ENCODE measurements at regions not wholly inside any gene's neighbourhood (a gene's known extent, or its start where the extent isn't known, plus 50 kb on each side); places are given as distances from the start of the nearest gene placed in this dataset.

GRCh38 chr2:175571078-175571653, 389.7 kb upstream of the ATP5MC3 start:
- Mint-ChIP-seq H3K4me3 (no peak overlapping the region), H3K27me3 (peaks cover 16% of the 10 kb centered on the region), H3K9me3 (no peaks in the 10 kb centered on the region), H3K4me1 (peaks cover 16% of the 10 kb centered on the region), H3K27ac (no peak overlapping the region), H3K36me3 (no peaks in the 10 kb centered on the region)
- no peak for DNase-seq

- Mint-ChIP-seq H3K4me3 (no peak overlapping the region), H3K36me3 (no peaks in the 10 kb centered on the region), H3K27me3 (peaks cover 4% of the 10 kb centered on the region), H3K27ac (no peak overlapping the region), H3K9me3 (no peaks in the 10 kb centered on the region), H3K4me1 (peaks cover 6% of the 10 kb centered on the region)
- no peak for DNase-seq
Measured at GRCh38 chr2:175568109-175568730, 386.7 kb upstream of the ATP5MC3 start.

- H3K4me3 Mint-ChIP-seq = no peak overlapping the region
Measured at GRCh38 chr2:175567435-175568061, 386.0 kb upstream of the ATP5MC3 start.

GRCh38 chr2:175560521-175561169, 379.1 kb upstream of the ATP5MC3 start:
- no peaks in the 10 kb centered on the region for H3K9me3 Mint-ChIP-seq
- H3K4me1 Mint-ChIP-seq = no peaks in the 10 kb centered on the region
- H3K27me3 Mint-ChIP-seq = peaks cover 11% of the 10 kb centered on the region
- no peak for DNase-seq
- H3K27ac Mint-ChIP-seq = no peak overlapping the region
- H3K4me3 Mint-ChIP-seq = no peak overlapping the region
- no peaks in the 10 kb centered on the region for H3K36me3 Mint-ChIP-seq

More at GRCh38 chr2:175567435-175568061, 386.0 kb upstream of the ATP5MC3 start:
- Mint-ChIP-seq H3K9me3 (no peaks in the 10 kb centered on the region), H3K27ac (no peak overlapping the region), H3K27me3 (peaks cover 4% of the 10 kb centered on the region), H3K4me1 (peaks cover 6% of the 10 kb centered on the region), H3K36me3 (no peaks in the 10 kb centered on the region)
- DNase-seq = no peak

GRCh38 chr2:175559613-175560012, 378.1 kb upstream of the ATP5MC3 start:
- DNase-seq = no peak
- H3K4me1 Mint-ChIP-seq = no peaks in the 10 kb centered on the region
- H3K9me3 Mint-ChIP-seq = no peaks in the 10 kb centered on the region
- no peaks in the 10 kb centered on the region for H3K36me3 Mint-ChIP-seq
- H3K27ac Mint-ChIP-seq = no peak overlapping the region
- H3K27me3 Mint-ChIP-seq = peaks cover 19% of the 10 kb centered on the region
- no peak overlapping the region for H3K4me3 Mint-ChIP-seq

GRCh38 chr2:175557810-175558377, 376.4 kb upstream of the ATP5MC3 start:
- Mint-ChIP-seq H3K4me3 (no peak overlapping the region), H3K27ac (no peak overlapping the region), H3K36me3 (no peaks in the 10 kb centered on the region), H3K9me3 (no peaks in the 10 kb centered on the region), H3K4me1 (no peaks in the 10 kb centered on the region), H3K27me3 (peaks cover 22% of the 10 kb centered on the region)
- DNase-seq = no peak

GRCh38 chr2:175553910-175554309, 372.4 kb upstream of the ATP5MC3 start:
- no peaks in the 10 kb centered on the region for H3K4me1 Mint-ChIP-seq
- peaks cover 38% of the 10 kb centered on the region for H3K27me3 Mint-ChIP-seq
- no peak overlapping the region for H3K27ac Mint-ChIP-seq
- no peak for DNase-seq
- H3K36me3 Mint-ChIP-seq = no peaks in the 10 kb centered on the region
- no peak overlapping the region for H3K4me3 Mint-ChIP-seq
- no peaks in the 10 kb centered on the region for H3K9me3 Mint-ChIP-seq

- no peak overlapping the region for H3K4me3 Mint-ChIP-seq
- peaks cover under 1% of the 10 kb centered on the region for H3K9me3 Mint-ChIP-seq
- no peak overlapping the region for H3K27ac Mint-ChIP-seq
- peaks cover 39% of the 10 kb centered on the region for H3K27me3 Mint-ChIP-seq
- H3K36me3 Mint-ChIP-seq = no peaks in the 10 kb centered on the region
- no peaks in the 10 kb centered on the region for H3K4me1 Mint-ChIP-seq
- no peak for DNase-seq
Measured at GRCh38 chr2:175552902-175553301, 371.4 kb upstream of the ATP5MC3 start.

GRCh38 chr2:175540421-175540820, 358.9 kb upstream of the ATP5MC3 start:
- DNase-seq = no peak
- Mint-ChIP-seq H3K4me1 (no peaks in the 10 kb centered on the region), H3K36me3 (no peaks in the 10 kb centered on the region), H3K27me3 (no peaks in the 10 kb centered on the region), H3K27ac (no peak overlapping the region), H3K4me3 (no peak overlapping the region), H3K9me3 (peaks cover 4% of the 10 kb centered on the region)

- no peak overlapping the region for H3K4me3 Mint-ChIP-seq
- DNase-seq = no peak
- H3K27me3 Mint-ChIP-seq = no peaks in the 10 kb centered on the region
- H3K27ac Mint-ChIP-seq = no peak overlapping the region
- H3K4me1 Mint-ChIP-seq = no peaks in the 10 kb centered on the region
- no peaks in the 10 kb centered on the region for H3K36me3 Mint-ChIP-seq
- H3K9me3 Mint-ChIP-seq = peaks cover 4% of the 10 kb centered on the region
Measured at GRCh38 chr2:175539122-175539521, 357.6 kb upstream of the ATP5MC3 start.

- Mint-ChIP-seq H3K9me3 (no peaks in the 10 kb centered on the region), H3K36me3 (no peaks in the 10 kb centered on the region), H3K27me3 (peaks cover 3% of the 10 kb centered on the region), H3K4me3 (no peak overlapping the region), H3K27ac (no peak overlapping the region), H3K4me1 (no peaks in the 10 kb centered on the region)
- DNase-seq = no peak
Measured at GRCh38 chr2:175536059-175536458, 354.5 kb upstream of the ATP5MC3 start.

GRCh38 chr2:175535631-175536030, 354.1 kb upstream of the ATP5MC3 start:
- Mint-ChIP-seq H3K27ac (no peak overlapping the region), H3K4me1 (no peaks in the 10 kb centered on the region), H3K36me3 (no peaks in the 10 kb centered on the region), H3K4me3 (no peak overlapping the region), H3K9me3 (no peaks in the 10 kb centered on the region), H3K27me3 (peaks cover 3% of the 10 kb centered on the region)
- DNase-seq = no peak

- no peaks in the 10 kb centered on the region for H3K9me3 Mint-ChIP-seq
- no peak for DNase-seq
- no peak overlapping the region for H3K4me3 Mint-ChIP-seq
- no peaks in the 10 kb centered on the region for H3K36me3 Mint-ChIP-seq
- H3K27ac Mint-ChIP-seq = no peak overlapping the region
- H3K4me1 Mint-ChIP-seq = no peaks in the 10 kb centered on the region
- no peaks in the 10 kb centered on the region for H3K27me3 Mint-ChIP-seq
Measured at GRCh38 chr2:175525975-175526374, 344.5 kb upstream of the ATP5MC3 start.

GRCh38 chr2:175523001-175523400, 341.5 kb upstream of the ATP5MC3 start:
- DNase-seq = no peak
- H3K4me1 Mint-ChIP-seq = no peaks in the 10 kb centered on the region
- no peak overlapping the region for H3K4me3 Mint-ChIP-seq
- H3K9me3 Mint-ChIP-seq = no peaks in the 10 kb centered on the region
- no peak overlapping the region for H3K27ac Mint-ChIP-seq
- no peaks in the 10 kb centered on the region for H3K36me3 Mint-ChIP-seq
- no peaks in the 10 kb centered on the region for H3K27me3 Mint-ChIP-seq

- H3K9me3 Mint-ChIP-seq = no peaks in the 10 kb centered on the region
- DNase-seq = no peak
- no peak overlapping the region for H3K4me3 Mint-ChIP-seq
- H3K36me3 Mint-ChIP-seq = no peaks in the 10 kb centered on the region
- H3K27ac Mint-ChIP-seq = no peak overlapping the region
- no peaks in the 10 kb centered on the region for H3K4me1 Mint-ChIP-seq
- H3K27me3 Mint-ChIP-seq = no peaks in the 10 kb centered on the region
Measured at GRCh38 chr2:175518206-175518605, 336.7 kb upstream of the ATP5MC3 start.
